Tibial nerve (tissue), 4 donors: ENCODE measurements at regions not wholly inside any gene's neighbourhood (a gene's known extent, or its start where the extent isn't known, plus 50 kb on each side); places are given as distances from the start of the nearest gene placed in this dataset.

Experiments used
- CTCF ChIP-seq, 5 experiments: fragments of 200-600 bp in 3 of 5; fragments of 450-650 bp in 2 of 5; sonication (generic) in 3 of 5; IDR thresholded peaks; one replicate each; pipeline ENCODE4 v1.5.1; 2016 to 2019; ENCODE audit warnings: antibody characterized with exemption in 5 of 5, mild to moderate bottlenecking in 3 of 5, moderate library complexity in 2 of 5
- EP300 ChIP-seq, 2 donors: sonication (generic); formaldehyde crosslinking; IDR thresholded peaks; one replicate each; pipeline ENCODE4 v1.6.1; 2017; ENCODE audit warnings: antibody characterized with exemption in 2 of 2, mild to moderate bottlenecking in 1 of 2

- no peak for TF ChIP-seq CTCF (IDR thresholded peaks at IDR 0.05)
- no peak for TF ChIP-seq EP300 (IDR thresholded peaks at IDR 0.05)
Observed at GRCh38 chr6:93105907-93106306, 313.5 kb downstream of the EPHA7 start.
